Esophagus muscularis mucosa (tissue), 4 donors: ENCODE measurements at regions not wholly inside any gene's neighbourhood (a gene's known extent, or its start where the extent isn't known, plus 50 kb on each side); places are given as distances from the start of the nearest gene placed in this dataset.

ENCODE experiments used
- DNase-seq: peaks from one replicate; pipeline ENCODE4 v3.0.0-alpha.2; 2017; ENCODE audit errors: extremely low spot score
- H3K27ac ChIP-seq, 4 donors: fragments of 200-600 bp; sonication (generic); replicated peaks in 1 of 4; 1 replicate in 3 of 4; 2 replicates in 1 of 4; pipeline ENCODE4 v1.5.1; 2016 to 2019; ENCODE audit warnings: mild to moderate bottlenecking in 1 of 4
- H3K27me3 ChIP-seq, 4 donors: fragments of 200-600 bp; sonication (generic); one replicate each; pipeline versions ENCODE4 v1.5.1 to v1.6.0; 2016 to 2019
- H3K36me3 ChIP-seq, 4 donors: fragments of 200-600 bp; sonication (generic); one replicate each; pipeline ENCODE4 v1.5.1; 2016 to 2019
- H3K4me1 ChIP-seq, 4 donors: fragments of 200-600 bp; sonication (generic); one replicate each; pipeline ENCODE4 v1.5.1; 2016 to 2019
- H3K4me3 ChIP-seq, 4 donors: fragments of 200-600 bp; sonication (generic); 1 replicate in 2 of 4; 2 replicates in 2 of 4; pipeline ENCODE4 v1.5.1; 2016 to 2019; ENCODE audit warnings: mild to moderate bottlenecking in 4 of 4, moderate library complexity in 1 of 4
- H3K9me3 ChIP-seq, 4 donors: fragments of 200-600 bp; sonication (generic); 1 replicate in 3 of 4; 2 replicates in 1 of 4; pipeline ENCODE4 v1.5.1; 2016 to 2019
- CTCF ChIP-seq, 3 experiments: fragments of 200-600 bp in 2 of 3; fragments of 450-650 bp in 1 of 3; sonication (generic) in 2 of 3; IDR thresholded peaks; one replicate each; pipeline ENCODE4 v1.5.1; 2017 to 2019; ENCODE audit warnings: antibody characterized with exemption in 3 of 3, mild to moderate bottlenecking in 2 of 3, moderate library complexity in 1 of 3
- EP300 ChIP-seq: sonication (generic); formaldehyde crosslinking; IDR thresholded peaks from one replicate; pipeline ENCODE4 v1.6.1; 2017; ENCODE audit warnings: antibody characterized with exemption
- POLR2A ChIP-seq: fragments of 450-650 bp; IDR thresholded peaks from one replicate; pipeline ENCODE4 v1.6.1; 2017; ENCODE audit warnings: antibody characterized with exemption, moderate library complexity, mild to moderate bottlenecking, low read depth
- POLR2AphosphoS5 ChIP-seq, 2 donors: sonication (generic); formaldehyde crosslinking; IDR thresholded peaks; one replicate each; pipeline ENCODE4 v1.6.1; 2017; ENCODE audit warnings: antibody characterized with exemption in 2 of 2
- WGBS: methylation state at CpG from one replicate; pipeline ENCODE4 v1.1.5; 2018; 5-methylcytosine and 5-hydroxymethylcytosine counted together
- intact Hi-C: fragments of 100-400 bp; cut with DNase I; formaldehyde crosslinking; loops from one replicate; pipeline ENCODE4 v1.15.1; 2023

DNA sequence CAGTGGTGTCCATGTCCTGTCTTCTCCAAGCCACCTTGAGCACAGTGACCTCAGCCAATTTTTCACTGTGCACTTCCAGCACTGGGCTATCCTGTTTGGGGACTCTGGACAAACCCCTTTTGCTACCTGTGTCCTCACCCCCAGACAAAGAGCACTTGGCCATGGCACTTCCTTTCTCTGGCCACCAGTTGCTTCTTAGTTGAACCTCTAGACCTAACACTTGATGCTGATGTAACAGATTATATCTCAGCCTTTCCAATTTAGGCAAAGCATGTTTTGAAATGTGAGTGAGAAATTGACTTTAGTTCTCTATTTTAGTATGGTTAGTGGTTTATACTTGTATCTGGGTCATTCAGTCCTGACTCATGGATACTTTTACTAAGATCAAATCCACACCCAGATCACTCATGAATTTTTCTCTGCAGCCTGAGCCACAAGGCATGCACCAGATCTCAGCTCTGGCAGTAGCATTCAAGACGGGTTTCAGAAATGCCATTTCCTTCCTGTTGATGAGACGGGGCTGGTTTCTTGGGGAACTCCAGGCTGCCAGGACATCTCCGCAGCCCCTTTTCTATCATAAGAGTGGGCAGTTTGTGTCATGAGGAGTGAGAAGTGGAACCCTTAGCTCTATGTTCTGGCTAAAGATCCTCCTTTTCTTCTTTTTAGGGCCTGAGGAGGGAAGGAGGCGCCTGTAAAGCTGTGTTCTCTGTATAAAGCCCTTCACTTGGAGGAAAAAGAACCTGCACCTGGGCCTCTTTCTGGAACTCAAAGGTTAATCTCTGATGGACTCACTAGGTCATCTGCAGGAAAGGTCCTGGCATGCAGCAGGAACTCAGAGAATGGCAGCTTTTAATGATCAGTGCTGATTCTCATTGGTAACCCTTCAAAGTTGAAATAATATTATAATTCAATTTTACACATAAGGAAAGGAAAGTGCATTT lies 185.6 kb upstream of the TENM4 start:
- H3K27me3 ChIP-seq: no peaks in the 10 kb centered on the region
- H3K9me3 ChIP-seq: peaks cover 0 to 6% (median 0%) of the 10 kb centered on the region in 4 donors
- no peaks in the 10 kb centered on the region for H3K4me1 ChIP-seq
- H3K27ac ChIP-seq: no peak overlapping the region
- WGBS: 55% methylated on average over 4 of the region's 4 CpGs
- TF ChIP-seq EP300 (no peak), POLR2A (no peak), CTCF (IDR thresholded peaks at IDR 0.05) (no peak), POLR2AphosphoS5 (IDR thresholded peaks at IDR 0.05) (no peak)
- no peak overlapping the region for H3K4me3 ChIP-seq
- H3K36me3 ChIP-seq: no peaks in the 10 kb centered on the region
- intact Hi-C loops: no loop called here
- DNase-seq: no peak

DNA sequence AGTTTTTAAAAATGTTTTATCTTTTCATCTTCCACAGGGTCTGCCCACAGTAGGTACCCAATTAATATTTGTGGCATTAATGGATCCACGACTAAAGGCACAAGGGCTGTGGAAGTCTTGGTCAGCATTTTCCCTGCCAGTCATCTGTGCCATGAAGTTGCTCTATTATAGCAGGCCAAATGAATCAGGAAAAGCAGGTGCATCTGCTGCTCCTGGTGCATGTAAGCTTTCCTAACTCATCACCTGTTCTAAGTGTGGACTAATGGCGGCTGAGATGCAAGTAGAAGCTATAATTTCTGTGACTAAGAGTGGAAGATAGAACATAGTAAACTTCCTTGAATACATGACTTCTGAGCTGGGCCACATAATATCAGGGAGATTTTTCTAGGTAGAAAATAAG lies 182.5 kb upstream of the TENM4 start:
- WGBS: 89% methylated on average over 2 of the region's 2 CpGs
- intact Hi-C loops: no loop called here
- Histone ChIP-seq H3K27ac (no peak overlapping the region), H3K4me3 (no peak overlapping the region), H3K27me3 (no peaks in the 10 kb centered on the region), H3K4me1 (no peaks in the 10 kb centered on the region), H3K36me3 (no peaks in the 10 kb centered on the region), H3K9me3 (peaks cover 0 to 3% (median 0%) of the 10 kb centered on the region in 4 donors)
- DNase-seq: no peak
- no peak for TF ChIP-seq CTCF (IDR thresholded peaks at IDR 0.05)
- no peak for TF ChIP-seq POLR2A
- TF ChIP-seq POLR2AphosphoS5 (IDR thresholded peaks at IDR 0.05): no peak
- no peak for TF ChIP-seq EP300

- intact Hi-C loops: no loop called here
- WGBS: 54% methylated on average over 3 of the region's 3 CpGs
- Histone ChIP-seq H3K27ac (no peak overlapping the region), H3K9me3 (no peaks in the 10 kb centered on the region), H3K4me3 (no peak overlapping the region), H3K36me3 (no peaks in the 10 kb centered on the region), H3K4me1 (no peaks in the 10 kb centered on the region), H3K27me3 (no peaks in the 10 kb centered on the region)
- TF ChIP-seq CTCF (IDR thresholded peaks at IDR 0.05) (no peak), POLR2AphosphoS5 (IDR thresholded peaks at IDR 0.05) (no peak), EP300 (no peak), POLR2A (no peak)
- no peak for DNase-seq
Observed at GRCh38 chr11:79617561-79617960, 176.7 kb upstream of the TENM4 start.

- WGBS: 72% methylated on average over 3 of the region's 3 CpGs
- intact Hi-C loops: no loop called here
- no peaks in the 10 kb centered on the region for H3K9me3 ChIP-seq
- DNase-seq: no peak
- no peaks in the 10 kb centered on the region for H3K4me1 ChIP-seq
- no peak overlapping the region for H3K4me3 ChIP-seq
- no peaks in the 10 kb centered on the region for H3K36me3 ChIP-seq
- no peaks in the 10 kb centered on the region for H3K27me3 ChIP-seq
- no peak overlapping the region for H3K27ac ChIP-seq
- TF ChIP-seq POLR2AphosphoS5 (IDR thresholded peaks at IDR 0.05) (no peak), POLR2A (no peak), EP300 (no peak), CTCF (IDR thresholded peaks at IDR 0.05) (no peak)
Observed at GRCh38 chr11:79616392-79616851, 175.6 kb upstream of the TENM4 start.

GRCh38 chr11:79615425-79615824 lies 174.6 kb upstream of the TENM4 start:
- Histone ChIP-seq H3K4me1 (no peaks in the 10 kb centered on the region), H3K4me3 (no peak overlapping the region), H3K9me3 (no peaks in the 10 kb centered on the region), H3K27me3 (no peaks in the 10 kb centered on the region), H3K27ac (no peak overlapping the region), H3K36me3 (no peaks in the 10 kb centered on the region)
- WGBS: 83% methylated on average over 5 of the region's 5 CpGs
- no peak for DNase-seq
- TF ChIP-seq CTCF (IDR thresholded peaks at IDR 0.05) (no peak), POLR2AphosphoS5 (IDR thresholded peaks at IDR 0.05) (no peak), EP300 (no peak), POLR2A (no peak)
- intact Hi-C loops: no loop called here
